H9 (cell line): ENCODE measurements at regions not wholly inside any gene's neighbourhood (a gene's known extent, or its start where the extent isn't known, plus 50 kb on each side); places are given as distances from the start of the nearest gene placed in this dataset.

Source experiments
- DNase-seq: peaks from one replicate; pipeline ENCODE4 v3.0.0-alpha.2; 2017
- H2AFZ ChIP-seq: one replicate; pipeline ENCODE4 v1.6.1; 2013; ENCODE audit warnings: mild to moderate bottlenecking, low read length, control low read depth, moderate library complexity
- H2AK5ac ChIP-seq: 2 replicates; pipeline ENCODE4 v1.6.1; 2013; ENCODE audit warnings: low read length, control low read depth, mixed read lengths; ENCODE audit not compliant: insufficient read length
- H2BK120ac ChIP-seq: one replicate; pipeline ENCODE4 v1.6.1; 2013; ENCODE audit warnings: low read depth, mild to moderate bottlenecking, low read length, control low read depth, inconsistent platforms; ENCODE audit not compliant: poor library complexity, severe bottlenecking
- H2BK12ac ChIP-seq: 2 replicates; pipeline ENCODE4 v1.6.1; 2013; ENCODE audit warnings: low read length, control low read depth, mixed read lengths, low read depth; ENCODE audit not compliant: insufficient read length
- H2BK15ac ChIP-seq: 2 replicates; pipeline ENCODE4 v1.6.1; 2013; ENCODE audit warnings: low read depth, low read length, control low read depth
- H2BK20ac ChIP-seq: one replicate; pipeline ENCODE4 v1.6.1; 2013; ENCODE audit warnings: low read depth, mild to moderate bottlenecking, low read length, control low read depth, inconsistent platforms; ENCODE audit not compliant: poor library complexity, severe bottlenecking
- H2BK5ac ChIP-seq: 2 replicates; pipeline ENCODE4 v1.6.1; 2013; ENCODE audit warnings: low read length, control low read depth, mixed read lengths; ENCODE audit not compliant: insufficient read length
- H3K14ac ChIP-seq: 2 replicates; pipeline ENCODE4 v1.6.1; 2013; ENCODE audit warnings: low read length, control low read depth; ENCODE audit not compliant: insufficient read depth
- H3K18ac ChIP-seq: 2 replicates; pipeline ENCODE4 v1.6.1; 2013; ENCODE audit warnings: low read depth, mild to moderate bottlenecking, mixed read lengths, low read length, control low read depth; ENCODE audit not compliant: insufficient read length
- H3K23ac ChIP-seq: 2 replicates; pipeline ENCODE4 v1.6.1; 2013; ENCODE audit warnings: low read length, control low read depth, mixed read lengths, low read depth; ENCODE audit not compliant: insufficient read length
- H3K23me2 ChIP-seq: 2 replicates; pipeline ENCODE4 v1.6.1; 2013; ENCODE audit warnings: low read depth, mild to moderate bottlenecking, mixed read lengths, low read length, control low read depth; ENCODE audit not compliant: insufficient read length, poor library complexity, severe bottlenecking
- H3K27ac ChIP-seq: 2 replicates; pipeline ENCODE4 v1.5.1; 2013; ENCODE audit warnings: low read length, control low read depth, mixed read lengths, low read depth; ENCODE audit not compliant: insufficient read length
- H3K27me3 ChIP-seq: 2 replicates; pipeline ENCODE4 v1.6.1; 2013; ENCODE audit warnings: low read length, control low read depth, inconsistent platforms; ENCODE audit not compliant: insufficient read depth
- H3K4ac ChIP-seq: 2 replicates; pipeline ENCODE4 v1.6.1; 2013; ENCODE audit warnings: low read depth, mild to moderate bottlenecking, control low read depth, inconsistent platforms, low read length, moderate library complexity
- H3K4me1 ChIP-seq: 2 replicates; pipeline ENCODE4 v1.6.1; 2013; ENCODE audit warnings: low read length, control low read depth, inconsistent platforms; ENCODE audit not compliant: insufficient read depth
- H3K4me2 ChIP-seq: 2 replicates; pipeline ENCODE4 v1.6.1; 2013; ENCODE audit warnings: low read length, control low read depth, mixed read lengths; ENCODE audit not compliant: insufficient read length, insufficient read depth
- H3K56ac ChIP-seq: 2 replicates; pipeline ENCODE4 v1.6.1; 2013; ENCODE audit warnings: low read depth, mild to moderate bottlenecking, mixed read lengths, low read length, control low read depth; ENCODE audit not compliant: insufficient read length
- H3K79me1 ChIP-seq: 2 replicates; pipeline ENCODE4 v1.6.1; 2013; ENCODE audit warnings: low read depth, mild to moderate bottlenecking, moderate library complexity, low read length, control low read depth, inconsistent platforms; ENCODE audit not compliant: insufficient read depth, poor library complexity, severe bottlenecking
- H3K79me2 ChIP-seq: 2 replicates; pipeline ENCODE4 v1.6.1; 2013; ENCODE audit warnings: low read length, control low read depth, inconsistent platforms; ENCODE audit not compliant: insufficient read depth
- H3K9ac ChIP-seq: 2 replicates; pipeline ENCODE4 v1.6.1; 2013; ENCODE audit warnings: low read length, control low read depth, mixed read lengths; ENCODE audit not compliant: insufficient read length; ENCODE audit errors: extremely low read depth
- H3K9me3 ChIP-seq: one replicate; pipeline ENCODE4 v1.6.1; 2013; ENCODE audit warnings: low read depth, low read length, inconsistent platforms; ENCODE audit not compliant: control insufficient read depth
- H3T11ph ChIP-seq: one replicate; pipeline ENCODE4 v1.6.1; 2013; ENCODE audit warnings: mild to moderate bottlenecking, low read length, control low read depth, inconsistent platforms
- H4K20me1 ChIP-seq: one replicate; pipeline ENCODE4 v1.6.1; 2013; ENCODE audit not compliant: control insufficient read depth, insufficient read length, insufficient read depth
- H4K5ac ChIP-seq: 2 replicates; pipeline ENCODE4 v1.6.1; 2013; ENCODE audit warnings: low read depth, mild to moderate bottlenecking, mixed read lengths, low read length, control low read depth; ENCODE audit not compliant: insufficient read length
- H4K8ac ChIP-seq: replicated peaks from 2 replicates; pipeline ENCODE4 v1.6.1; 2013; ENCODE audit warnings: low read length, control low read depth, mixed read lengths, low read depth; ENCODE audit not compliant: insufficient read length
- H4K91ac ChIP-seq: 2 replicates; pipeline ENCODE4 v1.6.1; 2013; ENCODE audit warnings: low read depth, mild to moderate bottlenecking, moderate library complexity, mixed read lengths, low read length, control low read depth; ENCODE audit not compliant: insufficient read length
- H3K27ac Mint-ChIP-seq, 3 experiments: 2 replicates in 2 of 3; 3 replicates in 1 of 3; pipeline ENCODE4 v1.8.0; 2020 to 2021; ENCODE audit warnings: mixed read lengths in 3 of 3, mild to moderate bottlenecking in 1 of 3, moderate library complexity in 1 of 3
- H3K27me3 Mint-ChIP-seq: 2 replicates; pipeline ENCODE4 v1.8.0; 2021; ENCODE audit warnings: low read depth, mild to moderate bottlenecking, moderate library complexity, mixed read lengths
- H3K36me3 Mint-ChIP-seq, 3 experiments: 2 replicates in 2 of 3; 3 replicates in 1 of 3; pipeline ENCODE4 v1.8.0; 2020 to 2021; ENCODE audit warnings: low read depth in 3 of 3, mixed read lengths in 3 of 3; ENCODE audit not compliant: insufficient read depth in 1 of 3
- H3K4me1 Mint-ChIP-seq, 2 experiments: 2 replicates each; pipeline ENCODE4 v1.8.0; 2020; ENCODE audit warnings: mixed read lengths in 2 of 2
- H3K4me3 Mint-ChIP-seq, 2 experiments: 2 replicates in 1 of 2; 3 replicates in 1 of 2; pipeline ENCODE4 v1.8.0; 2020 to 2021; ENCODE audit warnings: mild to moderate bottlenecking in 2 of 2, mixed read lengths in 2 of 2, moderate library complexity in 1 of 2
- H3K9me3 Mint-ChIP-seq, 2 experiments: 2 replicates in 1 of 2; 3 replicates in 1 of 2; pipeline ENCODE4 v1.8.0; 2020; ENCODE audit warnings: mild to moderate bottlenecking in 2 of 2, mixed read lengths in 2 of 2, moderate library complexity in 1 of 2
- WGBS: extraction: QIAGEN DNeasy Blood & Tissue Kit; methylation state at CpG from one replicate; pipeline ENCODE4 v1.1.7; 2013; ENCODE audit warnings: missing lambda C conversion rate, low lambda C conversion rate, mixed read lengths; ENCODE audit not compliant: insufficient read length; ENCODE audit errors: extremely low coverage; 5-methylcytosine and 5-hydroxymethylcytosine counted together
- TF ChIP-seq, protein P1 (sequence below): fragments of 200-600 bp; sonication (generic); conservative IDR thresholded peaks from 3 replicates; pipeline ENCODE4 v1.8.0; 2021; ENCODE audit warnings: antibody characterized with exemption, mild to moderate bottlenecking

DNA sequence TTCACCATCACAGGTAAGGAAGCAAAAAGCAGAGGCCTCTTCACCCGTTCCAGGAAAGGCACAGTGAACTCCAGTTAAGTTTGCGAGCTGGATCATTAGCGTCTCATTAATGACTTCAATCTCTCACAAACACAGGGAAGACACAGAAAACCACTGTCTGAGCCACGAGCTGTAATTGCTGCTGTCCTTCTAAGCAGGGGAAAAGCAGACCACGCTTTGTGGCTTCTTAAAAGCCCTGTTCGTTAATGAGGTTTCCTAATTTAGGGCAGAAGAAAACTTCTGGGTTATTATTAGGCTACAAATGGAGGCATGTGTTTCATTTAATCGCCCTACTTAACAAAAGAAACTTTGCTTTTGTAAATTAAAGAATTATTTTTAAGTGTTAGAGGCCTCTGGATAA lies 50.6 kb upstream of the FAM174B start:
- Mint-ChIP-seq H3K4me3 (no peak overlapping the region), H3K9me3 (no peaks in the 10 kb centered on the region), H3K4me1 (peaks cover 23 to 25% of the 10 kb centered on the region in 2 experiments), H3K36me3 (no peaks in the 10 kb centered on the region), H3K27me3 (no peaks in the 10 kb centered on the region; the same call in none of the 2 replicates), H3K27ac (no peak overlapping the region)
- TF ChIP-seq, protein P1, sequence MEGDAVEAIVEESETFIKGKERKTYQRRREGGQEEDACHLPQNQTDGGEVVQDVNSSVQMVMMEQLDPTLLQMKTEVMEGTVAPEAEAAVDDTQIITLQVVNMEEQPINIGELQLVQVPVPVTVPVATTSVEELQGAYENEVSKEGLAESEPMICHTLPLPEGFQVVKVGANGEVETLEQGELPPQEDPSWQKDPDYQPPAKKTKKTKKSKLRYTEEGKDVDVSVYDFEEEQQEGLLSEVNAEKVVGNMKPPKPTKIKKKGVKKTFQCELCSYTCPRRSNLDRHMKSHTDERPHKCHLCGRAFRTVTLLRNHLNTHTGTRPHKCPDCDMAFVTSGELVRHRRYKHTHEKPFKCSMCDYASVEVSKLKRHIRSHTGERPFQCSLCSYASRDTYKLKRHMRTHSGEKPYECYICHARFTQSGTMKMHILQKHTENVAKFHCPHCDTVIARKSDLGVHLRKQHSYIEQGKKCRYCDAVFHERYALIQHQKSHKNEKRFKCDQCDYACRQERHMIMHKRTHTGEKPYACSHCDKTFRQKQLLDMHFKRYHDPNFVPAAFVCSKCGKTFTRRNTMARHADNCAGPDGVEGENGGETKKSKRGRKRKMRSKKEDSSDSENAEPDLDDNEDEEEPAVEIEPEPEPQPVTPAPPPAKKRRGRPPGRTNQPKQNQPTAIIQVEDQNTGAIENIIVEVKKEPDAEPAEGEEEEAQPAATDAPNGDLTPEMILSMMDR: no peak
- H3K23me2 ChIP-seq: no peaks in the 10 kb centered on the region
- no peak overlapping the region for H2AFZ ChIP-seq
- no peak overlapping the region for H2BK12ac ChIP-seq
- no peak for DNase-seq
- no peaks in the 10 kb centered on the region for H4K20me1 ChIP-seq
- H2BK120ac ChIP-seq: no peak overlapping the region
- no peak overlapping the region for H2BK20ac ChIP-seq
- H3K4ac ChIP-seq: no peak overlapping the region
- H2BK5ac ChIP-seq: no peak overlapping the region
- H3K79me1 ChIP-seq: no peaks in the 10 kb centered on the region
- H3K23ac ChIP-seq: no peak overlapping the region
- H3T11ph ChIP-seq: no peak overlapping the region
- H3K9ac ChIP-seq: no peak overlapping the region
- no peak overlapping the region for H3K56ac ChIP-seq
- no peak overlapping the region for H3K18ac ChIP-seq
- H3K14ac ChIP-seq: no peak overlapping the region
- no peak overlapping the region for H2AK5ac ChIP-seq
- H3K4me2 ChIP-seq: no peak overlapping the region
- no peaks in the 10 kb centered on the region for H3K4me1 ChIP-seq
- no peak overlapping the region for H3K27ac ChIP-seq
- no peaks in the 10 kb centered on the region for H3K27me3 ChIP-seq
- no peak overlapping the region for H4K91ac ChIP-seq
- H4K8ac ChIP-seq: no peak overlapping the region
- no CpG with 5 or more reads among the region's 7 CpGs for WGBS
- no peaks in the 10 kb centered on the region for H3K9me3 ChIP-seq
- no peaks in the 10 kb centered on the region for H3K79me2 ChIP-seq
- no peak overlapping the region for H2BK15ac ChIP-seq
- no peak overlapping the region for H4K5ac ChIP-seq
